DMS114 treated with DMSO at 0.1 percent for 48 hours (cell line): ENCODE measurements at regions not wholly inside any gene's neighbourhood (a gene's known extent, or its start where the extent isn't known, plus 50 kb on each side); places are given as distances from the start of the nearest gene placed in this dataset.

Source experiments
- DNase-seq: peaks from one replicate; lab custom pipeline; 2025; ENCODE audit not compliant: unreplicated experiment; lab: John Stamatoyannopoulos, UW

DNA sequence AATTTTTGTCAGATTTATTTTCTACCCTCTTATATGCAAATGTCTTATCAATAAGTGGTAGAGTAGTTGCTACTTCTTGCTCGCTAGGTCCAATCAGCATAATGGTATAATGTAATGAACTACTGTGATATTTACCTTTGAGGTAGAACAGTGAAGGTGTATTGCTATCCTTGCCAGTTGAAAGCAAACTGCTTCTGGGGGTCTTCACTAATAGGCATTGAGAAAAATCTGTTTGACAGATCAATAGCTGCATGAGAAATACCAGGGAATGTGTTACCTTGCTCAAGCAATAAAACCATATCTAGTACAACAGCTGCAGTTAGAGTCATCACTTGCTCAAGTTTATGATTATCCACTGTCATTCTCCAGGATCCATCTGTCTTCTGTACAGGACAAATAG, 50.1 kb upstream of the EFEMP1 start:
- DNase-seq = no peak

DNA sequence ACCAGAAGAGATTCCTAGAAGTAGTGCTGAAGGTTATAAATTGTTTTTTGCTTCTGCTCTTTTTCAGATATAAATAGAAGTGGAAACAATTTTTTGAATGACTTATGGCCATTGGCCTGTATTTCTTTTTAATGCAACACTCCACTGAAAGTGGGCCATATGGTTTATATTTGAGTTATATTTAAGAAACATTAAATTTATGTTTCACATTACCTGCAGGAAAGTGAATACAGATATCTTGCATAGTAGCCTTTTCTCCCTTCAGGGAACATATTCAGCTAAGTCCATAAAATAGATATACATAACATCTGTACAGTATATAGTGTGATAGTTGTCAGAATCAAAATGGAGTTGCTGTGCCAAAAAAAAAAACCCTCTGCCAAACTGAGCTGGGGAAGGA, 53.1 kb upstream of the EFEMP1 start:
- no peak for DNase-seq

DNA sequence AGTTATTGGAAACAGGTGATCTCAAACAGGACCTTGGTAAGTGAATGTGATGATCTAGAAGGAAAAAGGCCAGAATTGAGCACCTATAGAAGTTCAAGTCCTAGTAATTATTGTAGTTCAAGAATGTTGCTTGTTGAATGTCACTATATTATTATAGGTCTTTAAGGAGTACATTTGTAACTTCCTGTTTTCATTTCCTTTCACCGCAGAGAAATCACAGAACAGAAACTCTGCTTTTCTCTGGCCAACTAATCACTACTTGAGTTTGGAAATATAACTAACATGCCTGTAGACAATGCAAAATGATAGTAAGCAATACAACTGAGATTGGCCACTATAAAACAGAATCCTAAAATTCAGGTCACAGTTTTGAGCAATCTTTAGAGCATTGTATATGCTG, 61.8 kb upstream of the EFEMP1 start:
- DNase-seq = no peak

DNA sequence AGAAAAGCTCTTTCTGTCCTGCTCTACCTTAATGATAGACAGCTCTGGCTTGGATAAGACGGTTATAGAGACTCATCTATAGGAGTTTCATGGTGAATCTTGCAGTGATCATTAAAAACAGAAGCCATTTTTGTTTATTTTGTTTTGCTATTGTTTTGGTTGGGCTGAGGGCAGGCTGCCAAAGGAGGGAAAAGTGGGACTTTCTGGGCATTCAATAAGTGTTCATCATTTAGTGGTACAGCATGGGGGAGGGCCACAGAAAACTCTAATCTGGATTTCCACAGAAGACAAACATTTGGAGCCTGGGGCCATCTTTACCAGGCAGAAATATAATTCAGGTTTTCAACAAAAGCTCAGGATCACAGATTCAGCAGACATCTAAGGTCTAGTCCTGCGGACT, 62.4 kb upstream of the EFEMP1 start:
- no peak for DNase-seq

DNA sequence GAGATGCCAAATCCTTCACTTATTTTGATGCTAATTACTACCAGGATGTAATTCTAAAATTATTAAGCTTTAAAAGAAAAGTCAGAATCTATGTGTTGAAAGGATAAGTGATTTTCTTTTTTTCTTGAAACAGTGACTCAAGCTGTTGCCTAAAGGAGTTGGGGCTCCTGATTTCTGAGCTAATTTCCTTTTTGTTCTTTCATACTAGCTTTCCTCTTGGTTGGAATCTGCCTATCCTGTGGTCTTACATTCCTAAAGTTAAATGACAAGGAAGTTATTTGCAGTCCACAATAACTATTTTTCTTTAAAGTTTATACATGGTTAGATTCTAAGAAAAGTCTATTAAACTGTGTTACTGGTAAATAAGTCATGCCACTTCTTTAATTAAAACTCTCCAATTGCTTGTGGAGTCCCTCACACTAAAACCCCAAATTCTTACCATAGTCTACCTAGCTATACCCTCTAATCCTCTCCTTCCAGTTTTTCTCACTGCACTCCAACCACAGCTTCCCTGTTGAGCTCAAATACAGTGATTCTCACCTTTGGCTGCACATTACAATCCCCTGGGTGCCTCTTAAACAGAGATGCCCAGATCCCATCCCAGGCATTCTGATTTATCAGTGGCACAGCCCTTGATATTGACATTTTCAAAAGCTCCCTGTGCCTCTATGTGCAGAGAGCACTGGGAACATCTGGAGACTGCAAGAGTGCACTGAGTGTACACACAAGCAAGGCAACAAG, 63.3 kb upstream of the EFEMP1 start:
- no peak for DNase-seq

DNA sequence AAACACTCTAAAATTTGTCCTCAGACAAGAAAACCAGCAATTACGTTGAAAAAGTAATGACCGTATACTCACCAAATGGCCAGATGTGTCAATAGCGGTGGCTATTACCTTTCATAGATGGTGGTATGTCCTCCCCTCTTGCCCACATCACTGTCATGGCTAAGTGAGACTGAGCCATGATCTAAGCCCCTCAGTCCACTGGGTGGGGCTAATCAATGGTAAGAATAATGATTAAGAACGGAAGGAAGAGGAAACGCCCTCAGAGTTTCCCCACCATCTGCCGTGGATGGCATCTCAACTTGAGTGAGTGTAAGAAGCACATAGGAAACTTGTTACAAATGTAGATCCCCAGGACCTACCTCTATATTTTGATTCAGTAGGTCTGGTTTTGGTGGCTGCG, 65.8 kb upstream of the EFEMP1 start:
- no peak for DNase-seq

DNA sequence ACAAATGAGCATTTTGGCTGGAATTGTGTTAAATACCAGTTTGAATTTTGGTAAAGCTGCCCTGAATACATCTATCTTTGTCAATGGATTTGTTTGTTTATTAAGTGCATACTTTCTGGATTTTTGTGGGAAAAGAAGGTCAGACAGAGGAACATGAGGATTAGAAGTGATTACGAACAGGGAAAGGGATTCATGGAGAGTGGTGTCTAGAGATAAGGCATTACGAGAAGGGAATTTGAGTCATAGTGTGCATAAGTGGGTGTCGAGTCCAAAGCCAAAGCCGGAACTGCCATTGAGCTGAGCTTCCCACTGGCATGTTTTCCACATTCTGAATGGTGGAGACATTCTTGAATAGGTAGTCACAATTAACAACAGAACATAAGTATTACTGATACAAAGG, 68.9 kb upstream of the EFEMP1 start:
- no peak for DNase-seq

DNA sequence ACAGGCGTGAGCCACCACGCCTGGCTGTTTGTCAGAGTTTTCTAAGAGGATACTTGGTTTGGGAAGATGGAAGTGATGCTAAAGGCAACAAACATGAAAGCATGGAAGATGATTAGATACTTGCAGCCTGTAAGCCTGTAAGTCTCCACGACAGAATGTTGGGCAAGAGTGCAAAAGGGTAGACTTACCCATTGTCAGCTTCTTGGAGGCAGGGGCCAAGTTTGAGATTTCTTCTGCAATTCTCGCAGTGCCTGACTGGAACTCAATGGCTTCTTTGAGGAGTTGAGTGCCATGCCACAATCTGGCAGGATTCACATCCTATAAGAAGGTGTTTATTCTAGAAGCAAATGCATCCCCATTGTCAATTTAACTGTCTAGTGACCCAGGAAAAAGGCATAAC, 70.1 kb upstream of the EFEMP1 start:
- no peak for DNase-seq

DNA sequence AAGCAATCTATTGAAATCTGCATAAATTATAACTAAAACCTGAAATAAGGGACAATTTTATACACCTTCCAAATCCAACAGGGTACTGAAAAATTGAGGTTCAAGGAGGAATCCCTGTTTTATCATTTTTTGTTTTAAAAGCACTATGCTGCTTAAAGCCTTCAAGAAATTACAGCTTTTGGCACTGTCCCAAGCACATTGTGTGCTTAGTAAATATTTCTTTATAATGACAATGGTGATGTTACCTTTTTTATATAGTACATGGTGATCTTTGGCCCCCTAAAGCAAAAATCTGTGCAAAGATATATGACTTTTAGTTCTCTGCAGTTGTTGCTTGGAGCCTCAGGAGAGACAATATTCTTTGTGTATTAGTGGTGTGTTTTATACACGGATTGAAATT, 71.6 kb upstream of the EFEMP1 start:
- DNase-seq = no peak

DNA sequence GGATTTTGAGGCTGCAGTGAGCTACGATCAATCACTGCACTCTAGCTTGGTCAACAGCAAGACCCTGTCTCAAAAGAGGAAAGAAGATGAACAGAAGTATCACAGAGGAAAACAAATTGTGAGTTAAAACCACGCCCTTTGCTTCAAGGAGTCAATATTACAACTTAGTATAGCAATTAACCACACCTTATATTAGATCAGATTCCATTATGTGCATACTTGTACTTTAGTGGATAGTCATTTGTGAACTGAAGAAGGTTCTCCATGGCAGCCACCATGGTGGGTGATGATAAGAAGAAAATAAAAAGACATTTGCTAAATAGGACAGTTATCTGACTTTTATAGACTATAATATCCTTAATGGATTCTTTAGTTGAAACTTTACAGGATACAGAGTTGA, 72.3 kb upstream of the EFEMP1 start:
- no peak for DNase-seq

DNA sequence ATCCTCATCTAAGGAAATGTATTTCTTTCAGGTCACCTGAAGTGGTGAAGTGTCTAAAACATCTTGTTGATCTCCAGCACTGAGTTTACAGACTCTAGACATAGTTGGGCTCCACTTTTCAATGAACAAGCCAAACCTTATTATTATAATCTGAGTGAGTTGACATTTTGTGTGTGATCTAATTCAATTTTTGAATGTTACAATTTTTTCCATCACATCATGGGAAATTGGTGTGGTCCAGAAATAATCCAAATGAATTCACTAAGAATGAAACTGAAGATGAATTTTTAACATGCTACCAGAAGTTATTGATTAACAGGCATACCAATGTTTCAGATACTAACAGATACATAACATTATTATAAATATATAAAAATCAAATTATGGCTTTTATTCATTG, 75.6 kb upstream of the EFEMP1 start:
- no peak for DNase-seq

DNA sequence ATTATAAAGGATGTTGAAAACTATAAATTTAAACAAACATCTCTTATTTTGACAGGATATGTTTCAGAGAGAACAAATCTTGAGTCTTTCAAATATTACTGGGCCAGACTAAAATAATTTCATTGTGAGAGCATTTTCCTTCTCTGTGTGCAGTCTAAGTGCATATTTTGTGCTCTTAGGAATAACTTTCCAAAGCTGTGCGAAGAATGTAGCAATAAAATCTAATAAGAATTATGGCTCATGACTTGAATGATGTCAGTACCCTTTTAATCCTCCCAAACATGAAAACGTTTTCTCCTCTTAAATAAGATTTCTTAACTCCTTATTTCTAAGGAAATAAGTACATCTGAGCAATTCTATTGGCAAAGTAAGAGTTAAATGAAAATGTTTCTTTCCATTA, 76.2 kb upstream of the EFEMP1 start:
- no peak for DNase-seq

DNA sequence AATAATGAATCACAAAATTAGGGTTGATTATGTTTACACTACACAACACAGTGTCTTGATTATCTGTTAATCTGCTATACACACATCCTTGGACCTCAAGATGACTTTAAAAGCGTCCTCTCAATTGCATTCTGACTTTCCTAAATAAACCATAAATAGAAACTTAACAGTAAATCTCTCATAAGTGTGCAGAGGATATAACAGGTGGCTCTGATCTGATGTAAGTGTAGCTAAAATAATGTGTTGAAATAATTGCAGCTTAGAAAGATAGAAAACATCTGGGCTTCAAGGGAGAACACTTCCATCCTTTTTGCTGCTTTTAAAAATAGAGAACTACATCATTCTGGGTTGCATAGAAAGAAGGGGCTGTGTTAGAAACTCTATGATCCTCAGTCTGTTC, 78.4 kb upstream of the EFEMP1 start:
- no peak for DNase-seq

DNA sequence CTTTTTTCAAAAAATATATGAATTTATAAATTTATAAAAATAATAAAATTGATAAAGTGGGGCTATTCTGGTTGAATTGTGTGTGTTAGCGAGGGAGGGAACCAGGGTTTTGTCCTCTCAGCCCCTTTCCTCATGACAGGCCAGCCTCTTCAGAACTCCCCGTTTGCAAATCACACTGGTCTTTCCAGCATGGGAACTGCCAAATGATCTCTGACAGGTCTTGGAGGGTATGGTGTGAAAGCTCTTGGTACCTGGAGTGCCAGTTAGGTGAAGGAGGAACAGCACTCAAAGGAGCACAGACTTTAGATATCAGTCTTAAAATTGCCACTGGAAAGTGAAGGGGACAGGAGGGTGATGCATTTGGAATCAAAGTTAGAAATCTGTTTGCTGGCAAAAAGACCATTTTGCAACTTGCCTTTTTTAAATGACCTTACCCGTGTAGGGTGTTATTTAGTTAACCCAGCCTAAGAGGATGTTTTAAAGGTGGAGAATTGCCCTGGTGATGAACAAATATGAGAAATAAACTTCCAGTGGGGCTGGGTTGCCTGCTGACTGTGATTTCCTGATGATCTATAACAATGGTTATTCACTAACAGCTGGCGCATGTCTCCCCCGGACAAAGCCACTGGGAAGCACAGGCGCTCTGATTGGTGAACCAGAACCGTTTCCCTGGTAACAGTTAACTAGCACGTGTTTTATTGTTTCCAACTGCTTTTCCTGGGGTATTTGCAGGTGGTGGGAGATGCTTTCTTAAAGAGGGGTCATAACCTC, 85.3 kb upstream of the EFEMP1 start:
- no peak for DNase-seq

DNA sequence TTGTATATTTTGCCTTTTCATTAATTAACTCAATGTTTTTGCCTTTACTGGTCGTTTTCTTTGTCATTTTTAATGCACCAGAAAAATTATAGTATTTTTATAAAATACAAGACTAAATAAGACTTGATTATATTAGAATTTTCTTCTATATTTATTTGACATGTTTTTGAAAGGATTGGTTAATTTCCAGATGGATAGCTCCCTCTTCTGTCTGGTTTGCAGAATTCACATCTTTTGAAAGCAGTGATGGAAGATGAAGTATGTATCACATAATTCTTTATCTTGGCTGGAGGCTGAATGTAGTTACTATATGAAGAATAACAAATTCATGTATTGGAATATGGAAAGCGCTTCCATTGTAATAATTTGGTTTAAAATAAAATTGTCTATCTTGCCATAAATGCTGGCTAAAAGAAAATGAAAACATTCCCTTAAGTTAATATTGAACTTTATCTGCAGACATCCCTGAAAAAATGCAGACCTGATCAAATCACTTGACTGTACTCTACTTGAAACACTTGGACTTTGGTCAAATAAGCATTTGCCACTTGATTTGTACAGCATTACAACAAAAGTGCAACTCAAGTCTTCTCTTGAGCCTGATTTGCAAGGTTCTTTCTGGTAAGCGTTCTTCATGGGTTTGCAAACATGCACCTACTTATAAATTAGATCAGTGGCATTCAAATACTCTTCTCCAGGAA, 86.3 kb upstream of the EFEMP1 start:
- peak; percentile 43 for DNase-seq

DNA sequence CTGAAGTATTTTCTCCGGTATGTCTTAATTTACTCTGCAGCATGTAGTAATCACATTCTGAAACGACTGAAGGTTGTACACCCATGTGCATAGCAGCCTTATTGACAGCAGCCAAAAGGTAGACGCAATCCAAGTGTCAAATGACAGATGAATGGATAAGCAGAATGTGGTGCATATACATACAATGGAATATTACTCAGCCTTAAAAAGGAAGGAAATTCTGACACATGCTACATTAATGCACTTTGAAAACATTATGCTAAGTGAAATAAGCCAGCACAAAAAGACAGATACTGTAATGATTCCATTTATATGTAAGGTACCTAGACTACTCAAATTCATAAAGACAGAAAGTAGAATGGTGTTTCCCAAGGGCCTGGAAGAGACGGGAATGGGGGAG, 88.0 kb upstream of the EFEMP1 start:
- DNase-seq = no peak

DNA sequence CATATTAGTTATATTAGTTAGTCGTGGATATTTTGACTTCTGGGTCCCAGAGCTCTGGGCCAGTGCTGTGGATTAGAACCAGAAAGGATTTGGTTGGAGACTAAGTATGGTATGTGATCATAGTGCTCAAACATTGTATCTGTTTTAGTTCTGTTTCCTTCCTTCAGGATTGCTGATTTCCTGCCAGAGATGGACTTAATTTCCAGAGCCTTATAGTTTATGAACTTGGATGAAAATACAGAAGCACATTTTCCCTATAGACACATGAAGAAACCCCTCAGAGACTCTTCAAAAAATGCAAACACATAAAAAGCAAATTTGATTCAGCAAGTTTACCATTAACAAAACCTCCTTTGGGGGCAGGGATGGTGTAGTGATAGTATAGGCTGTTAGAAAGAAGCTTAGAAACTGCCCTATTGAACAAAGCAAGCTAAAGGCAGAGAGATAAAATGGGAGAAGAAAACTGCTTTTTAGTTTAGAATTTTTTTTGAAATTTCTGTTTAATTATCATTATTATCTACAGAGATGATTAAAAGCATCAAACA, 88.7 kb upstream of the EFEMP1 start:
- no peak for DNase-seq

DNA sequence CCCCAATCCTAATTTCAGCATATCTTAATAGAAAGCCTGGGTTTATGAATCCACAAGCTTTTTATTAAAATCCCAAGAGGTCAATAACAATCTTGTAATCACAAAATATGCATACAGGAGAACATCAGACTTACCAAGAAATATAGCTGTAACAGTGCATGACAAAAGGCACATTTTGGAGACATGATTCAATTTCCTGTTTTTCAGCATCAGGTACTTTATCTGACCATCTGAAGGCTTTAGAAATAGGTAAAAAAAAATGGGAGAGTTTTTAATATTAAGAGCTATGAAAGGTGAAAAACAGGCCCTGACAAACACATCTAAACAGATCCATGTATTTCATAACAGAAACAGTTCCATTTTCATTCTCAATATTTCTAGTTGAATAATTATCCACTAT, 89.9 kb upstream of the EFEMP1 start:
- no peak for DNase-seq

DNA sequence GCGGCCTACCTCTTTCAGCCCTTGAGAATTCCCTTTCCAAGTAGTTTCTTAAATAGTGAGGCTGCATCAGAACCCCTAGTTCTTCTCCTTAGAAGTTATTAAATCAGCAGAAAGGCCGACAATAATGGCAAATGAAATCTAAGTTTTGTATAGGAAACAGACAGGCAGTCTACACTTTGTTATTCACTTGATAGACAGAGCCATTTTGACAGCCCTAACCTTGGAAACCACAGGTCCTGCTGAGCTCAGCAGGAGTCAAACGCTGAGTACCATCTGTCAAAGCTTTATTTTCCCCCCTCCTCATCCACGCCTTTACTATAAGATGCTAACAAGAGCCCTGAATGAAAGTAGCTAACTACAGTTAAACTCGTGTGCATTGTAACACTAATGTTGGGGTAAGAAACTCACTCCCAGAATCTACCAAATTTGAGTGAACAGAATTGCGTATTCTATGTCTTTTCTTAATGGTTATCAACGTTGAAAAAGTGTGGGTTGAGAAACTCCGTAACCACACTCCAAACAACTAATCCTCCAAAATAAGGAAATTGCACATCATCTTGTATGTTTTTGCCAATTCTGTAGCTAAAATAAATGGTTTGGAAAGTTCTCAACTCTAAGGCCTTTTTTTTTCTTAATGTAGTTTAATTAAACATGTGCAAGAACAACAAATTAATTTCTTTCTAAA, 90.6 kb upstream of the EFEMP1 start:
- no peak for DNase-seq

DNA sequence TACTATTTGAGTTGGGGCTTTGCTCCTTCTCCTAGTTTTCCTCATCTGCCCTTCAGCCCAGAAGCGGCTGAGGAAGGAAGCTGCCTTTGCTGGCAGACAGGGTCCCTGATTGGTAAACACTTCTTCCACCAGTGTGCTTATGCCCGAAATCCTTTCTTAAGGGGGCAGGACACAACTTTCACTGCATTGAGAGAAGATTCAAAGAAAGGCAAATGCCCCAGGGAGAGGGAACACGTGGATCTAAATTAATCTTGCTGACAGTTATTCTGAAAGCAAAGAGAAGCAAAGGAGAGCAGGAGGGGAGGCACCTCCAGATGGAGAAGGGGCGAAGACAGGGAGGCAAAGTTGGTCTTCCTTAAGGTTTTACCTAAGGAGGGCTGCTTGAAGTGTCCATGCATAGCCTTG, 92.1 kb upstream of the EFEMP1 start:
- no peak for DNase-seq

DNA sequence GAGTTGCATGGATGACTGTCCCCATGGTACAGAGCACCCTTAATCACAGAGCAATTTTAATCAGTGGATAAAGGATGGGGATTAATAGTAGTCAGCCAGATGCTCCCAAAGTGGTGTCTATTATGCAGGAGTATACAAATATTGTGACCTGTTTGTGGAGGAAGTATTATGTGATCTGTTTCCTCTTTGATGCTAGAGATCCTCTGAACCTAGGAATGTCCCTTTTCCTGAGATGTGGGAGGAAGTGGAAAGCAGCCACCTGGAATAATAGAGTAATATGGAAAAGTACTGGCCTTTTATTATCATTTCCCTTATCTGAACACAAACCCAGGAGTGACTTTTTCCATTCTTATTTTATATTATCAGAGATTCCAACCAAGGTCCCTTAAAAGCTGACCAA, 94.2 kb upstream of the EFEMP1 start:
- DNase-seq = no peak
